HG03565 (cell line): ENCODE measurements at regions not wholly inside any gene's neighbourhood (a gene's known extent, or its start where the extent isn't known, plus 50 kb on each side); places are given as distances from the start of the nearest gene placed in this dataset.

Source experiments
- ATAC-seq: cut with Tn5 transposase; IDR thresholded peaks from one replicate; pipeline ENCODE4 v1.9.1; 2021; ENCODE audit warnings: mild to moderate bottlenecking, moderate library complexity; ENCODE audit not compliant: unreplicated experiment

GRCh38 chr20:24147479-24147878 lies 158.9 kb upstream of the GGTLC1 start:
- ATAC-seq, result no peak

GRCh38 chr20:24146231-24146634 lies 157.7 kb upstream of the GGTLC1 start:
- ATAC-seq, result no peak

- ATAC-seq, result no peak
These were observed 155.8 kb upstream of the GGTLC1 start for GRCh38 chr20:24144371-24144770.

- ATAC-seq, result no peak
These were observed 152.5 kb upstream of the GGTLC1 start for GRCh38 chr20:24141111-24141510.

GRCh38 chr20:24139846-24140245 lies 151.3 kb upstream of the GGTLC1 start:
- ATAC-seq, result no peak

- ATAC-seq, result no peak
These were observed 150.4 kb upstream of the GGTLC1 start for GRCh38 chr20:24138951-24139350.

- ATAC-seq, result no peak
These were observed 149.7 kb upstream of the GGTLC1 start for GRCh38 chr20:24138196-24138857.

- ATAC-seq, result no peak
These were observed 148.2 kb upstream of the GGTLC1 start for GRCh38 chr20:24136659-24137246.

- ATAC-seq, result no peak
These were observed 147.2 kb upstream of the GGTLC1 start for GRCh38 chr20:24135781-24136180.

GRCh38 chr20:24134930-24135329 lies 146.4 kb upstream of the GGTLC1 start:
- no peak for ATAC-seq

- ATAC-seq, result no peak
These were observed 145.7 kb upstream of the GGTLC1 start for GRCh38 chr20:24134284-24134683.

GRCh38 chr20:24132246-24132645 lies 143.7 kb upstream of the GGTLC1 start:
- ATAC-seq, result no peak

GRCh38 chr20:24131684-24132083 lies 143.1 kb upstream of the GGTLC1 start:
- ATAC-seq, result no peak

GRCh38 chr20:24131281-24131680 lies 142.7 kb upstream of the GGTLC1 start:
- no peak for ATAC-seq

- no peak for ATAC-seq
These were observed 141.1 kb upstream of the GGTLC1 start for GRCh38 chr20:24129641-24130040.

GRCh38 chr20:24124951-24125650 lies 136.5 kb upstream of the GGTLC1 start:
- ATAC-seq, result no peak

- no peak for ATAC-seq
These were observed 135.4 kb upstream of the GGTLC1 start for GRCh38 chr20:24124003-24124402.

- no peak for ATAC-seq
These were observed 130.0 kb upstream of the GGTLC1 start for GRCh38 chr20:24118441-24119175.

GRCh38 chr20:24118034-24118433 lies 129.5 kb upstream of the GGTLC1 start:
- no peak for ATAC-seq

GRCh38 chr20:24117383-24117782 lies 128.8 kb upstream of the GGTLC1 start:
- ATAC-seq, result no peak

- no peak for ATAC-seq
These were observed 128.0 kb upstream of the GGTLC1 start for GRCh38 chr20:24116611-24117010.

- no peak for ATAC-seq
These were observed 123.8 kb upstream of the GGTLC1 start for GRCh38 chr20:24112360-24112759.
